ENCODE measurements at regions not wholly inside any gene's neighbourhood (a gene's known extent, or its start where the extent isn't known, plus 50 kb on each side); places are given as distances from the start of the nearest gene placed in this dataset.

- TF ChIP-seq CTCF (IDR thresholded peaks at IDR 0.05): no peak
- TF ChIP-seq POLR2A (IDR thresholded peaks at IDR 0.05): no peak
- TF ChIP-seq POLR2AphosphoS5 (IDR thresholded peaks at IDR 0.05): no peak
These were observed 663.7 kb downstream of the GRXCR1 start for GRCh38 chr4:43556262-43556661.

Measured in sigmoid colon (tissue), 4 donors.